Skeletal muscle tissue (tissue), 3 donors: ENCODE measurements at regions not wholly inside any gene's neighbourhood (a gene's known extent, or its start where the extent isn't known, plus 50 kb on each side); places are given as distances from the start of the nearest gene placed in this dataset.
"Not testable (repeated sequence)": the region's sequence is repeated elsewhere in the genome, so short reads cannot be mapped to it uniquely, and the experiment has no call there.

Source experiments
- H3K27ac ChIP-seq: one replicate; pipeline ENCODE4 v1.7.0; 2013; ENCODE audit warnings: mild to moderate bottlenecking, low read depth, low read length, inconsistent platforms
- H3K27me3 ChIP-seq, 3 donors: one replicate each; pipeline ENCODE4 v1.7.0; 2013; ENCODE audit warnings: low read length in 3 of 3; ENCODE audit not compliant: control insufficient read depth in 3 of 3, insufficient read depth in 3 of 3
- H3K36me3 ChIP-seq, 3 donors: one replicate each; pipeline ENCODE4 v1.7.0; 2013; ENCODE audit warnings: low read length in 3 of 3; ENCODE audit not compliant: control insufficient read depth in 3 of 3, insufficient read depth in 3 of 3
- H3K4me1 ChIP-seq, 3 donors: one replicate each; pipeline ENCODE4 v1.7.0; 2013; ENCODE audit warnings: low read length in 3 of 3, mild to moderate bottlenecking in 3 of 3; ENCODE audit not compliant: control insufficient read depth in 3 of 3, insufficient read depth in 3 of 3
- H3K4me3 ChIP-seq, 3 donors: one replicate each; pipeline ENCODE4 v1.7.0; 2013; ENCODE audit warnings: low read length in 3 of 3
- H3K9ac ChIP-seq, 3 donors: one replicate each; pipeline ENCODE4 v1.7.0; 2013; ENCODE audit warnings: low read length in 3 of 3, mild to moderate bottlenecking in 3 of 3, moderate library complexity in 2 of 3, low read depth in 1 of 3
- H3K9me3 ChIP-seq, 3 donors: one replicate each; pipeline ENCODE4 v1.7.0; 2013; ENCODE audit warnings: low read length in 3 of 3; ENCODE audit not compliant: control insufficient read depth in 3 of 3
- donor health status: Osteomylitis.

GRCh38 chr10:4162571-4163286 lies 377.7 kb upstream of the KLF6 start:
- Histone ChIP-seq H3K36me3 (no peaks in the 10 kb centered on the region), H3K9ac (no peak overlapping the region), H3K9me3 (no peaks in the 10 kb centered on the region), H3K27me3 (no peaks in the 10 kb centered on the region), H3K4me3 (no peak overlapping the region), H3K27ac (no peak overlapping the region), H3K4me1 (peaks cover 0 to 4% (median 3%) of the 10 kb centered on the region in 3 donors)

GRCh38 chr10:4159173-4159572 lies 374.2 kb upstream of the KLF6 start:
- Histone ChIP-seq H3K9ac (no peak overlapping the region), H3K9me3 (no peaks in the 10 kb centered on the region), H3K27me3 (no peaks in the 10 kb centered on the region), H3K4me3 (no peak overlapping the region), H3K36me3 (no peaks in the 10 kb centered on the region), H3K4me1 (peaks cover 0 to 7% (median 3%) of the 10 kb centered on the region in 3 donors), H3K27ac (no peak overlapping the region)

- Histone ChIP-seq H3K27me3 (no peaks in the 10 kb centered on the region), H3K27ac (no peak overlapping the region), H3K4me1 (peaks cover 0 to 5% (median 0%) of the 10 kb centered on the region in 3 donors), H3K9me3 (no peaks in the 10 kb centered on the region), H3K36me3 (no peaks in the 10 kb centered on the region), H3K9ac (peak overlapping the region in 1 of 3 donors; percentile 45), H3K4me3 (no peak overlapping the region)
These were observed 369.2 kb upstream of the KLF6 start for GRCh38 chr10:4154191-4154715.

GRCh38 chr10:4151466-4151865 lies 366.5 kb upstream of the KLF6 start:
- H3K4me1 ChIP-seq: peaks cover 0 to 5% (median 0%) of the 10 kb centered on the region in 3 donors
- H3K27me3 ChIP-seq: no peaks in the 10 kb centered on the region
- H3K9me3 ChIP-seq: no peaks in the 10 kb centered on the region
- no peak overlapping the region for H3K27ac ChIP-seq
- H3K36me3 ChIP-seq: no peaks in the 10 kb centered on the region
- H3K9ac ChIP-seq: no peak overlapping the region
- no peak overlapping the region for H3K4me3 ChIP-seq

- Histone ChIP-seq H3K4me1 (peaks cover 0 to 5% (median 0%) of the 10 kb centered on the region in 3 donors), H3K4me3 (no peak overlapping the region), H3K27ac (no peak overlapping the region), H3K27me3 (no peaks in the 10 kb centered on the region), H3K9me3 (no peaks in the 10 kb centered on the region), H3K9ac (no peak overlapping the region), H3K36me3 (no peaks in the 10 kb centered on the region)
These were observed 365.7 kb upstream of the KLF6 start for GRCh38 chr10:4150676-4151075.

- not testable (repeated sequence) for H3K27ac ChIP-seq, H3K9ac ChIP-seq, H3K4me3 ChIP-seq, H3K4me1 ChIP-seq, H3K27me3 ChIP-seq, H3K36me3 ChIP-seq, H3K9me3 ChIP-seq
These were observed 364.5 kb upstream of the KLF6 start for GRCh38 chr10:4149460-4149859.

GRCh38 chr10:4147245-4147644 lies 362.2 kb upstream of the KLF6 start:
- Histone ChIP-seq H3K4me3 (no peak overlapping the region), H3K9ac (no peak overlapping the region), H3K4me1 (no peaks in the 10 kb centered on the region), H3K27me3 (no peaks in the 10 kb centered on the region), H3K9me3 (no peaks in the 10 kb centered on the region), H3K36me3 (no peaks in the 10 kb centered on the region), H3K27ac (no peak overlapping the region)

GRCh38 chr10:4144817-4145216 lies 359.8 kb upstream of the KLF6 start:
- Histone ChIP-seq H3K36me3 (no peaks in the 10 kb centered on the region), H3K4me1 (no peaks in the 10 kb centered on the region), H3K27me3 (no peaks in the 10 kb centered on the region), H3K9ac (no peak overlapping the region), H3K4me3 (no peak overlapping the region), H3K9me3 (peaks cover 0 to 4% (median 0%) of the 10 kb centered on the region in 3 donors), H3K27ac (no peak overlapping the region)

GRCh38 chr10:4141471-4141870 lies 356.5 kb upstream of the KLF6 start:
- Histone ChIP-seq H3K9ac (no peak overlapping the region), H3K4me1 (no peaks in the 10 kb centered on the region), H3K9me3 (peaks cover 0 to 4% (median 0%) of the 10 kb centered on the region in 3 donors), H3K27ac (no peak overlapping the region), H3K27me3 (no peaks in the 10 kb centered on the region), H3K4me3 (no peak overlapping the region), H3K36me3 (no peaks in the 10 kb centered on the region)

GRCh38 chr10:4138146-4138721 lies 353.2 kb upstream of the KLF6 start:
- Histone ChIP-seq H3K27ac (no peak overlapping the region), H3K9me3 (peaks cover 0 to 4% (median 0%) of the 10 kb centered on the region in 3 donors)

More at GRCh38 chr10:4138146-4138721, 353.2 kb upstream of the KLF6 start:
- Histone ChIP-seq H3K36me3 (no peaks in the 10 kb centered on the region), H3K4me1 (no peaks in the 10 kb centered on the region), H3K9ac (no peak overlapping the region), H3K4me3 (no peak overlapping the region), H3K27me3 (no peaks in the 10 kb centered on the region)
